GM18520 (cell line): ENCODE measurements at regions not wholly inside any gene's neighbourhood (a gene's known extent, or its start where the extent isn't known, plus 50 kb on each side); places are given as distances from the start of the nearest gene placed in this dataset.
A peak's percentile ranks its signal among the peaks of the same experiment; 100 is the strongest.

ENCODE experiments used
- ATAC-seq: cut with Tn5 transposase; IDR thresholded peaks from one replicate; pipeline ENCODE4 v1.9.1; 2021; ENCODE audit not compliant: unreplicated experiment

GRCh38 chr9:81125446-81126092, 563.8 kb downstream of the TLE1 start:
- ATAC-seq: no peak

- no peak for ATAC-seq
Measured at GRCh38 chr9:81123526-81123925, 565.8 kb downstream of the TLE1 start.

- ATAC-seq: no peak
Measured at GRCh38 chr9:81122749-81123148, 566.6 kb downstream of the TLE1 start.

GRCh38 chr9:81119591-81119990, 569.8 kb downstream of the TLE1 start:
- ATAC-seq: no peak

- ATAC-seq: no peak
Measured at GRCh38 chr9:81118416-81118815, 570.9 kb downstream of the TLE1 start.

GRCh38 chr9:81116340-81117137, 572.8 kb downstream of the TLE1 start:
- no peak for ATAC-seq

GRCh38 chr9:81113453-81114124, 575.8 kb downstream of the TLE1 start:
- ATAC-seq: peak; percentile 31

GRCh38 chr9:81112627-81113452, 576.5 kb downstream of the TLE1 start:
- no peak for ATAC-seq

- no peak for ATAC-seq
Measured at GRCh38 chr9:81108821-81109220, 580.5 kb downstream of the TLE1 start.

- no peak for ATAC-seq
Measured at GRCh38 chr9:81108391-81108790, 581.0 kb downstream of the TLE1 start.

GRCh38 chr9:81103597-81104471, 585.5 kb downstream of the TLE1 start:
- ATAC-seq: no peak

- no peak for ATAC-seq
Measured at GRCh38 chr9:81097131-81097847, 592.1 kb downstream of the TLE1 start.

- no peak for ATAC-seq
Measured at GRCh38 chr9:81096625-81097024, 592.7 kb downstream of the TLE1 start.

- no peak for ATAC-seq
Measured at GRCh38 chr9:81092057-81092456, 597.3 kb downstream of the TLE1 start.

GRCh38 chr9:81088341-81088740, 601.0 kb downstream of the TLE1 start:
- ATAC-seq: no peak

GRCh38 chr9:81086416-81086815, 602.9 kb downstream of the TLE1 start:
- ATAC-seq: no peak

GRCh38 chr9:81083854-81084512, 605.4 kb downstream of the TLE1 start:
- ATAC-seq: peak; percentile 75

GRCh38 chr9:81083067-81083466, 606.3 kb downstream of the TLE1 start:
- no peak for ATAC-seq

- ATAC-seq: no peak
Measured at GRCh38 chr9:81082221-81082620, 607.1 kb downstream of the TLE1 start.
